HG02763 (cell line): ENCODE measurements at regions not wholly inside any gene's neighbourhood (a gene's known extent, or its start where the extent isn't known, plus 50 kb on each side); places are given as distances from the start of the nearest gene placed in this dataset.

Source experiments
- ATAC-seq: cut with Tn5 transposase; IDR thresholded peaks from one replicate; pipeline ENCODE4 v1.9.1; 2021; ENCODE audit warnings: mild to moderate bottlenecking, moderate library complexity; ENCODE audit not compliant: unreplicated experiment

DNA sequence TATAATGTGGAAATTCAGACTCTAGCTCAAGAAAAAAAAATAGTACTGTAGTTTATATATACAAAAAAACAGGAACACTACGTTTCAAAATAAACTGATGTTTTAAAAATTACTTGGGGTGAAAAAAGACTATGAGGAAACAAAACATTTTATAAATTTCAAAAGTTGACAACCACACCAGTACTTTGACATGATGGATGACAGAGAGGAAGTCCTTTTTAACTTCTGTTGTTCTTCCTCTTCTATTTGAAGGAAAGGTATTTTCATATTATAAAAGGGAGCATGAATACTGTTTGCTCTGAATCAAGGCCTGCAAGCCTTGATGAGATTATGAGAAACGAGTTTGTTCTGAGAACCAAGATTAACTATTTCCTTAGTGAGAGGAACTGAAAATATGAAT lies 456.9 kb downstream of the TAF11L14 start:
- no peak for ATAC-seq

DNA sequence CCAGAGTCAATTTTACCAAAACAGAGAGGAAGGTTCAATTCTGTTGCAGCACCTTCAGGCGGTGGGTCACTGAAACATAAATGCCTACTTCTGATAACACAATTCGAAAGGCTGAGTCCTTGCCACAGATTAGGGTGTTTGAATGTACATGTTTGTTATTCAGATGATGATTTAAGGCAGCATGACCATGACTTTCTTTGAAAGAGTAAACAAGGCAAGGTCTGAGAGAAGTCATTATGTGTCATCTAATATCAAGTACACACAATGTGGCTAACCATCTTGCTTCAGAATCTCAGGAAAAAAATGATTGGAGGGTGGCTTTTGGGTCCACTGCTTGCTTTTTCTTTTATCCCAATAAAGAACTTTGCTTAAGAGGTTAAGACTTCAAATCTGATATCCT lies 457.5 kb downstream of the TAF11L14 start:
- ATAC-seq, result no peak

DNA sequence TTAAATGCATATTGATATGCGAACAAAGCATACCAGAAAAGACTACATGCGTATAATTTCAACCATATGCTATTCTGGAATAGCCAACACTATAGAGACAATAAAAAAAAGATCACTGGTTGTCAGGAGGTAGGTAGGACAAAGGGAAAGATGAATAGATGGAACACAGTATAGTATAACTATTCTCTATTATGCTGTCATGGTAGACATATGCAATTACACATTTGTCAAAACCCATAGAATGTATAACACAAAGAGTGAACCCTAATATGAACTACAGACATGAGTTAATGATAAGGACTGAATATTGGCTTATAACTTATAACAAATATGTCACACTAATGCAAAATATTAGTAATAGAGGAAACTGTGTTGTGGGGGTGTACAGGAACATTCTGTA lies 460.8 kb downstream of the TAF11L14 start:
- no peak for ATAC-seq

DNA sequence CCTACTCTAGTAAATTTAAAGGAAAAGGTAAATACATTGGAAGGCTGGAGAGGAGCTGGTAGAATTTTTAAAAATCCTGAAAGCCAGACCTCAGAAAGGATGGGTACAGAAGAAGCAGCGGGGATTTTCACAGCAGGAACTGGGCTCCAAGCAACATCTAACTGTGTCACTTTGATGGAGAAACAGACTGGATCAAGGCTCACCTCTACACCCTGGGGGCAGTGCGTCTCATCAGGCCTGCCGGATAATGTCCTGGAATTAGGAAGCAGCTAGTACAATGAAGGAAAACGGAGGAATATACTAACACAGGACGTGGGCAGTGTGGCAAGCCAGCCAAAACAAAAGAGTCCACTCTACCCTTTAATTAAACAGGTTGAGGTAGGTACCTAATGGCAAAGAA lies 463.6 kb downstream of the TAF11L14 start:
- ATAC-seq, result no peak

DNA sequence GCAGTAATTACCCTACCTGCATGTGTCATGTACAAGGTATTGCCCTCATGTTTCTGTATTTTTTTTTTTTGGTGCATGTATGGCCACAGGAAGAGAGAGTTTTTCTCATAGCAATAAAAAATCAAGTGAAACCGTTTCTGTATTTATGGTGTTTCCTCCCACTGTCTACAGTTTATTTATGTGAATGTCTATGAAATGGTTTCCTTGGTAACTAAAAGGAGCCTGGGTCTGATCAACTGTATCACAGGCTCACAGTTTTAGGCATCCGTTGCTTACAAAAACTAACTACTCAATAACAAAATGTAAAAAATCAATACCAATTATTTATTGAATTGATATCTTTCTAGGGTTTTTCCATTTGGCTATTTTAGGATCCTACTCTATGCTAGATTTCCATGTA lies 464.4 kb downstream of the TAF11L14 start:
- ATAC-seq, result no peak

DNA sequence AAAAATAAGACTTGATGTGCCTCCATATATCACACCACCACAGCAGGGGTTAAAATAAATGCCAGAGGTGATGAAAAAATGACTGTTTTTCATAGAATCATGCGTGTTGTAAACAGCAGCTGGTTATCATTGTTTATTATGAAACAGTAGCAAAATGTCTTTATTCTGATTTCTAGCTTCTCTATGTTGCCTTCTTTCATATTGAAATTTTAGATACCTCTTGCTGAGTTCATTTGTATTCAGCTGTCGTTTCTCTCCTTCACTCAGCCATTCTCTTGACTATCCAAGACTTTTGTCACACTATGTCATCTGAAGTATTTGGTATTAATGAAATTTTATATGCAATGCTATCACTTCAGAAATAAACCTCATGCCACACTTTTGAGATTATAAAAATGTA lies 465.0 kb downstream of the TAF11L14 start:
- no peak for ATAC-seq

DNA sequence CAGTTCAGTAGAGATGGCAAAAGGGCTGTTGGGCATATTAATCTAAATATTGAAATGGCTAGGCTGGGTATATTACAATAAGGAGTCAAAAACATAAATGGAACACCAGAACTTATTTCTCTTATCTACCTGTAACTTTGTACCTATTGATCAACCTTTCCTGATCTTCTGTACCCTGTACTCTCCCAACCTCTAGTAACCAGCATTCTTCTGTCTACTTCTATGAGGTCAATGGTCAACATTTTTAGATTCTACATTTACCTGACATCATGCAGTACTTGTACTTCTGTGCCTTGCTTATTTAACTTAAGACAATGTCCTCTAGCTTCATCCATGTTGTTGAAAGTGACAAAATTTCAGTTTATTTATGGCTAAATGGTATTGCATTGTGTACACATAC lies 467.3 kb downstream of the TAF11L14 start:
- ATAC-seq, result no peak

DNA sequence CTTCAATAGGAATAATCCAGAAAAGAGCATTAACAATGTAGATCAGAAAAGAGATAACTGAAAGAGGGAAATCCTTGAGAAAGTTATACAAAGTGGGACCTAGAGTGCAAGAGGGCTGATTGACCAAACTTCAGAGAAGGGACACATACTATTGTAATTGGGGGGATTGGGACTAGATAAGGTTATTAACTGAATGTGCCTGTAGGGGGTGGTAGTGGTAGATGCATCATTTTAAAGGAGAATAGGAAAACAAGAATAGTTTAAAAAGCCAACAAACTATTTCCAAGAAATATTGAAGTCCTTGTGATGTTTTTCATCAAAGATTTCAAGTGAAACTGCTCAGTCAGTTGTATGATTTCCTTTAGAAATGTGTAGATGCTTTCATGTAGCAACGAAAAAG lies 468.5 kb downstream of the TAF11L14 start:
- ATAC-seq, result no peak

DNA sequence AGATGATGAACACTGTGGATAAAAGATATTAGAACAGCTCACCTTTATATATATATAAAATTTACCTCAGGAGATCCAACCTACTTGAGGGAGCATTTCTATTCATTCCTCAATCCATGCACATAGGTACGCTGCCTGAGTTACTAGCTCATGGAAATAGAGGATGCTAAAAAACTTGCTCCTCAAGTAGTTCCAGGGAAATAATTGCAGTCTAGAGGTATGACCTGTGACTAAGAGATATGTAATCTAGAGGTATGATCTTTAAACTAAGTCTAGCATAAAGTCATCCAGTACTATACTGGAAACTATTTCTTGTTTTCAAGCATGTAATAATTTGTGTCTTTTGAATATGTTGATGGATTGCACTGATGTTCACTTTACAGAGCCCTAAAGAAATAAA lies 471.2 kb downstream of the TAF11L14 start:
- ATAC-seq, result no peak

DNA sequence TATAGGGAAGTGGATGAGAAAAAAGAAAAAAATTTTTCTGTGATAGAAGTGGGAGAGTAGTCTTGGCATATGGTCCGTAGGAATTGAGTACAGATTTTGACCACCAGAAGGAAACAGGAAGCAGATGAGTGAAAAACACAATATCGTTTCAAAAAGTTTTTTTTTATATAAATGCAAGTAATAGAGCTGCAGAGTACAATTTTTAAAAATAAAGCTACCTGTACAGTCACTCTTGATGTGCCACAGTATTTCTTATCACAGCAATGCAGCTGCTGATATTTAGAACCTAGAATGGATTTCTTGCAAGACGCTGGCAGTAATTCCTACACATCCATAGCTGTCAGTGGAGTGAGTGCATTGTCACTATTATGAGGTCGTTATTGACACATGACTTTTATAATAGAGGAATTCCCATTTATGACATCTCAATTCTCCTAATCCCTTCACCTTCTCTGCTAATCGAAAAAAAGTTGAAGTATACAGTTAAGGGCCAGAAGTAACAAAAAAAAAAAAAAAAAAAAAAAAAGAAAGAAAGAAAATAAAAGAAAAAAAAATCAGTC lies 477.7 kb downstream of the TAF11L14 start:
- ATAC-seq, result no peak

DNA sequence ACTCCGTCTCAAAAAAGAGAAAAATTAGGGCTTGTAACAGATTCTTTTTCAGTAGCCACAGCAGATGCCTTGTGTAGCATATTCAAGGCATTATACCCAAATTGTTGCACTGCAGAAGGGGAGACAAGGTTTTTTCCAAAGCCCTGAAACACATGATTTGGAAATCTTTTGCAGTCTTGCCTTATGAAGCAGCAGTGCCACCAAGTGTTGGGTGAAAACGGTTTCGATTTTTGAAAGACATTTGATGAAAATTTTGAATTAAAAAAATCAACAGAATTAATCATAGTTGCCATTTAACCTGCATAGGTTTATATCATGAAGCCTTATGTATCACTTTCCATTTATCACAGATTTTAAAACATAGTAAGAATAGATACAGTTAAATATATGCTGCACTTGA lies 479.5 kb downstream of the TAF11L14 start:
- no peak for ATAC-seq

DNA sequence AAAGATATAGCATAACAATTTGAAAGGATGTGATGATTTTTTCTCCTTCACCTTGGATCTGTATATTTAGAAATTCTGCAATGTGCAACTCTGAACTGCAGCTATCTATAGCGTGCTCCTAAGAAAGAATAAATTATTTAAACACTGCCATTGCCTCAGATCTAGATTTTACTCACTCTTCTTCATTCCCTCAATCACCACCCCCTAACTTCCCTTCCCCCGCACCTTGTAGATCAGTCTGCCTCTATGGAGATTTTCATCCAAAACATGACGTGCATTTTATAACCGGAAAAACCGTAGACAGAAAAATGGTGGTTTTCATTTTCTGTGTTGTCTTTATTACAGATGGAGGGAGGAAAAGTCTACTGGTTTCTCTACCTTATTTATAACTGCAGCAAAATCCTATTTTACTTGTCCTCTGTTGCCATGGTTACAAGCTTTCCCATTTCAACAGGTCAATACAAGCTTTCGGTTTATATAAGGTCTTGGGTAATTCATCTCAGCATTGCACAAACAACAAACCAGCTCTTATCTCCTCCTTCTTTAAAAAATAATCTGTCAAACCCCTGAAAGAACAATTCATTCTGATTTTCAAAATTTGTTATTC lies 480.0 kb downstream of the TAF11L14 start:
- no peak for ATAC-seq

DNA sequence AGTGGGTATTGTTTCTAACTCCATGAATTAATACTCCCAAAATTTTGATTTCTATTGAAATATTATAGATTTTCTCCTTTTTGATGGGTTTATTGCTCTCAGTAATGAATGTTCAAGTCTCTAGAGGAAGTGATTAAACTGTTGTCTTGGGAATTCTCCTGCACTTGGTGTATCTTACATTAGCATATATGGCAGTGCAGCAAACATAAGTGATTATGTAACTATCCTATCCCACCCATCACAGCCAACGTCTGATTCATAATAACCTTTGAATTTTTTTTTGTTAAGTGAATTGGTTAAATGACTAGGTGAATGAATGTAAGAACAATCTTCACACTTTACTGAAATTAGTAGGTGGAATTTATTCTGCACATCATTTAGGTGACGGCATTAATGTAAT lies 483.7 kb downstream of the TAF11L14 start:
- ATAC-seq, result no peak

DNA sequence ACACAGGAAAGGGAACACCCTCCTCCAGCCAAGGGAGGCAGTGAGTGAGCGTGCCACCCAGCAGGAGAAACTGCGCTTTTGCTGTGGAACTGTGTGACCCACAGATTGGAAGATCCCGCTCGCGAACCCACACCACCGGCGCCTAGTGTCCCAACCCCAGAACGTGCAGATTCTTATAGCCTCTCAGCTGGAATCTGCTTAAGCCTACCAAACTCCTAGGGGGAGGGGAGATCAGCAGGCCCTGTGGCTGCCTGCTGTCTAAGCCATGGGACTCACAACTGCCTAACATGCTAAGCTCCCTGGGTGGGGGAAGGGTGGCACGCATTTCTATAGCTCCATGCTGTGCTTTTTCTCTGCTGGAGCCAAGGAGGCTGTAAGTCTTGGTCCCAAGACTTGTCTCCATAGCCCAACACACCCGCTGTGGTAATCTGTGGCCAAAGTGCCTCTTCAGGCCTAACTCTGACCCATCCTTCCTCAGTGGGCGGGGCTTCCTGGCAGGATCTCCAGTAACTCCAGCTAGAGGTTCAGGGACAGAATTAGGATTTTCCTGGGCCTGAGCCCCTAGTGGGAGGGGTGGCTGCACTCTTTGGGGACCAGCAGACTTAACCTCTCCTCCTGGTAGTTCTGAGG lies 485.0 kb downstream of the TAF11L14 start:
- no peak for ATAC-seq

DNA sequence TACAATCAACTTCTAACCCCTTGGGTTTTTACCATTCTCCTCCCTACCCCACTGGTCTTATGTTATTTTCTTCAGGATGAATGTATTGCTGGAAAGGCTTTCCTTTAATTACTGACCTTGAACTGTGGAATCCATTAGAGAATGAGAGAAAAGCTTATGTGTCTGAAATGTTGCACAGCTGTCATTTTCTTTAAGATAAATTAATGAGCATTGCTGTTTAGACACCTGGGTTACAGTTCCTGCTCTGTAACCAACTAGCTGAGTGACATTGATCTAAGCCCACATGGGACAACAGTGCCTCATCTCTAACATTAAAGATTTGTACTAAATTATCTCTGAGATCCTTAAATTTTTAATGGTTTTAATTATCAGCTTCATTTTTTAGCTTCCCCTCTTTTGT lies 507.0 kb downstream of the TAF11L14 start:
- no peak for ATAC-seq

DNA sequence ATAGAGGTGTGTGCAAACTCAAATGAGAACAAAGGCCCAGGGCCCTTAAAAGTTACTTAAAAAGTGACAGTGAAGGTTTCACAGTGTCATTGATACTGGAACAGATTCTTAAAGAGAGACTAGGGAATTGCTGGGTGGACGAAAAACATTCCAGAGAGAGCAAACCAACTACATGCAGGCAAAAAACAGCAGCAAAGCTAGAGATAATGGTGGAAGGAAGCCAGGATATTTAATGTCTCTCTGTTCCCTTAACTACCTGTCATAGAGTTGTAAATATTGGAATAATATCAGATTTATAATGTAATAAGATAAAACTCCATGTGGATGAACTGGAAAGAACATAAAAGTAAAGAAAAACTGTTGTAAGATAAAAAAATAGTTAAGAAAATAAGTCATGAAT lies 508.6 kb downstream of the TAF11L14 start:
- ATAC-seq, result no peak

DNA sequence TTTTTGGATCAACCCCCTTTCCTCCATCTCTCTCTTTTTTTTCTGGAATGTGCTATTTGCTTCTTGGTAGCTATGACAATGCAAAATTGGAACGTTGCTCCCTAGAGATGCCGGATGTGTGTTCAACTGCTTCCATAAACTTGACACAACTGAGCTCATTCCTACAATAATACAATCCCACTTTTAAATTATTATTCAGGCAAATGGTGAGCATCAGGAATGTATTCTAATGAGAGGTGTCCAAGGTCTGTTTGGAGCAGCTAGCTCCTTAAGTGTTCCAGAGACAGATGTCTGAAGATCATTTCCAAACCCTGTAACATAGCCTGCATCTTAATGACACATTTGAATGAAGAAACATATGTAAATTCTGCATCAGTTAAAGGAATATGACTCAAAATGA lies 518.4 kb downstream of the TAF11L14 start:
- no peak for ATAC-seq

DNA sequence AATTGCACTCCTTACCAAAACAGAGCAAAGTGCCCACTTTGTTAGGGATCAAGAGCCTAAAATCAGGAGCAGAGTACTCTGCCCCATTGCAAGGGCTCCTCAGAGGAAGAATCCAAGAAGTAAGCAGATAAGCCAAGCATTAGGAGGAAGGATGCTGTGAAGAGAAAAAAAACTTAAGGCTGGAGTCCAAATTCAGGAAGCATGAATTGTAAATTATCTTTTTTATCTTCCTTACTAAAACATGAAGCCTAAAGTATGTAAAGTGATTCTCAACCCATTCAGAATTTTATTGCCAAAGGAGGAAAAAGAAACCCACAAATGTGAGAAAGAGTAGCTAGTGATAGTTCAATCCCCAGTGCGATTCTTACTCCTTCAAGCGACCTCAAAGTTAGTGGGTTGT lies 523.9 kb downstream of the TAF11L14 start:
- no peak for ATAC-seq

DNA sequence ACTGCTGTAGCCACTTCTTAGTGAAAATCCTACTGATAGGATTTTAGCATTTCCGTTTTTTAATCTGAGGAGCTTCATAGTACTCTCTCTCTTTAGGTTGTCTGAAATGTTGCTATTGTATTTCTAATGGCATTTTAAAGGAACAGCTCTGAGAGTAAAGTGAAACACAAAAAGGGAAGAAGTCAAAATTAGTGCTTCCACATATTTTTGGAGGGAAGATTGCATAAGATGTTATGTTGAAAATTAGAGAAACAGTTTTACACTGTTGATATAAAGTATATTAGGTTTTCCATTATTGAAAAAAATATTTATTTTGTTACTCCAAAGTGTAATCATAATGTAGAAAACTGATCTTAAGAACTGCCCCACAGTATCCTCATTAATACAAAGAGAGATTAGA lies 525.1 kb downstream of the TAF11L14 start:
- no peak for ATAC-seq

DNA sequence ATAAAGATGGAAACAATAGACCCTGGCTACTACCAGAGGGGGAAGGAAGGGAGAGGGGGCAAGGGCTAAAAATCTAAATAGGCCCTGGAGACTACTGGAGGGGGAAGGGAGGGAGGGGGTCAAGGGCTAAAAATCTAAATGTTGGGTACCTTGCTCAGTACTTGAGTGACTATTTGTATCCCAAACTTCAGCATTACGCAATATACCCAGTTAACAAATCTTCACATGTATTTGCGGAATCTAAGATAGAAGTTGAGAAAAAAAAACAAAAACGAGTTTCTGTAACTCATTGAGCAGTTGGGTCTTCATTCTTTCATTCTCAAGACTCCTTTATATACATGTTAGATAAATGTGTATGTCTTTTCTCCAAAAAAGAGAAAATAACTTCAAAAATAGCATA lies 537.4 kb downstream of the TAF11L14 start:
- no peak for ATAC-seq

DNA sequence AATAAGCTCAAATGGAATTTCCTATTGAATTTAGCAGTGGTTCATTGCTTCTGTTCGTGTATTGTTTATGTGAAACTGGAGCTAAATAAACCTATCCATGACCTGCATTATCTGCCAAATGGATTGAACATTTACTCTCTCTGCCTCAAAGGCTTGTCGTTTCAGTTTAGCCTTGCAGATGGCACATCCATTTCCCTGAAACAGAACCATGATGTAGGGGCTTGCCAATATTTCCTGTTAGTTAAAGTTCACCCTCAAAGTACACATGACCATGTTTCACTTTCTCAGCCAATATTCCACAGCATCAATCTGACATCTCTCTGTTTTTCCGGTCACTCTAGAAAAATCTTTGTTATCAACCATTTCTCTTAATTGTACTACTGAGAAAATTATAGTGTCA lies 545.3 kb downstream of the TAF11L14 start:
- ATAC-seq, result no peak

DNA sequence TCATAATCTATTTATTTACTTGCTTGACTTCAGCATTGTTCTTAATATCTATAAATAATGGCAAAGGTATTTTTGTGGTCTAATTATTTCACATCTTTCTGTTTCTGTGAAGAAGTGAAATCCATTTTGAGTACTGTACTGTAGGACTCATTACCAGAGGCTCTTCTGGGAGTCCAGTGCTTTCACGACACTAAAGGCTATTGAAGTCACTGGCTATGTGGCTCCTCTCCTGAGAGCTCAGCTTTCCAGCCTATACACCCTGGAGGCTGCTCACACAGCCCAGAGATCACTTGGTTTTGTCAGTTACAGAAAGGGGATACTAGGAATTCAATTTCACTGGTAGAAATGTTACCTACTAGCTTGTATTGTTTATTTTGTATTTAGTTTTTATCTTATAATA lies 547.3 kb downstream of the TAF11L14 start:
- ATAC-seq, result no peak

DNA sequence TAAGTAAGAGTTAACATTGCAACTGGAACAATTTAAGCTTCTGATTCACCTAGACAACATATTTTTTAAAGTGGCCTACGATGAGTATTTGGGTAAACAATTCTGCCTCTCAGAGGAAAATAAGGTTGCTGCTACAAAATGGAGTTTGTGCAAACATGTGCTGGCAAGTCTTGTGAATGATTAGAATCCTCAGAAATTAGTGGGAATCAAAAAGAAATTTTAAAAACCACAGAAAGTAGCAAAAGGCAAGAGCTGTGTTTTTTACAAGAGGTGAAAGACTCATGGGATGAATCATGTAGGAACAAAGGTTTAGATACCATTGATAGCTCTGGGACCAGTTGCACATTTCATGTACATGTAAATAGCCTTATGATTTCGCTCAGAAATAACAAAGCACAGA lies 561.6 kb downstream of the TAF11L14 start:
- no peak for ATAC-seq
